PC-3 (cell line): ENCODE measurements at regions not wholly inside any gene's neighbourhood (a gene's known extent, or its start where the extent isn't known, plus 50 kb on each side); places are given as distances from the start of the nearest gene placed in this dataset.
A peak's percentile ranks its signal among the peaks of the same experiment; 100 is the strongest.

Source experiments
- ATAC-seq: fragments of 200-7000 bp; cut with Tn5 transposase; 2 replicates; pipeline ENCODE4 v1.9.1; 2020; ENCODE audit warnings: mild to moderate bottlenecking, moderate library complexity
- BruUV-seq: library from RNA; stranded (reverse); fragments of 400-500 nt; replicated peaks from 2 replicates; lab custom pipeline; 2021; lab: Mats Ljungman, UMichigan
- CTCF ChIA-PET: fragments of 300-600 bp; sonication (Branson Sonifier 250); formaldehyde crosslinking; loops from one replicate; lab custom pipeline; 2022; ENCODE audit warnings: antibody characterized with exemption; lab: Charles Lee
- POLR2A ChIA-PET: fragments of 300-600 bp; sonication (Branson Sonifier 250); formaldehyde crosslinking; loops from one replicate; lab custom pipeline; 2022; ENCODE audit warnings: antibody characterized with exemption; ENCODE audit not compliant: unreplicated experiment; lab: Charles Lee
- DNase-seq: peaks from one replicate; pipeline ENCODE4 v3.0.0-alpha.2; 2015
- H2AFZ ChIP-seq: fragments of 300-600 bp; sonication (generic); 2 replicates; pipeline ENCODE4 v1.6.0; 2016; ENCODE audit warnings: antibody characterized with exemption, low read length
- H3F3A ChIP-seq: fragments of 300-600 bp; sonication (generic); one replicate; pipeline ENCODE4 v1.6.0; 2017; ENCODE audit warnings: antibody characterized with exemption, low read length, control low read depth, mild to moderate bottlenecking; ENCODE audit not compliant: unreplicated experiment
- H3K27ac ChIP-seq: fragments of 300-600 bp; sonication (generic); 2 replicates; pipeline ENCODE4 v1.5.1; 2016; ENCODE audit warnings: mild to moderate bottlenecking, low read length
- H3K27me3 ChIP-seq: fragments of 300-600 bp; sonication (generic); 2 replicates; pipeline ENCODE4 v1.6.1; 2016; ENCODE audit warnings: low read length, mixed read lengths
- H3K36me3 ChIP-seq: fragments of 300-600 bp; sonication (generic); 2 replicates; pipeline ENCODE4 v1.6.1; 2016; ENCODE audit warnings: low read depth, mixed run types, low read length, mixed read lengths
- H3K4me1 ChIP-seq: fragments of 300-600 bp; sonication (generic); 2 replicates; pipeline ENCODE4 v1.5.1; 2016; ENCODE audit warnings: low read length; ENCODE audit not compliant: insufficient read depth
- H3K4me2 ChIP-seq: fragments of 300-600 bp; sonication (generic); 2 replicates; pipeline ENCODE4 v1.6.0; 2016; ENCODE audit warnings: low read length
- H3K4me3 ChIP-seq: fragments of 300-600 bp; sonication (generic); 2 replicates; pipeline ENCODE4 v1.5.1; 2016; ENCODE audit warnings: mild to moderate bottlenecking, low read length, mixed read lengths
- H3K79me2 ChIP-seq: fragments of 300-600 bp; sonication (generic); 2 replicates; pipeline ENCODE4 v1.6.1; 2017; ENCODE audit warnings: low read length, mixed read lengths
- H3K9ac ChIP-seq: fragments of 300-600 bp; sonication (generic); 2 replicates; pipeline ENCODE4 v1.6.0; 2016; ENCODE audit warnings: mild to moderate bottlenecking, low read length
- H3K9me2 ChIP-seq: fragments of 300-600 bp; sonication (generic); replicated peaks from 2 replicates; pipeline ENCODE4 v1.6.1; 2016; ENCODE audit warnings: mixed run types, low read length, mixed read lengths
- H3K9me3 ChIP-seq: fragments of 300-600 bp; sonication (generic); 2 replicates; pipeline ENCODE4 v1.6.1; 2016; ENCODE audit warnings: low read length, mixed read lengths
- H4K20me1 ChIP-seq: fragments of 300-600 bp; sonication (generic); 2 replicates; pipeline ENCODE4 v1.6.1; 2016; ENCODE audit warnings: low read length, mixed read lengths
- CTCF ChIP-seq: fragments of 300-600 bp; sonication (generic); conservative IDR thresholded peaks from 2 replicates; pipeline ENCODE4 v1.5.1; 2017; ENCODE audit warnings: antibody characterized with exemption, low read depth, mild to moderate bottlenecking, low read length
- EZH2 ChIP-seq: fragments of 300-600 bp; sonication (generic); IDR thresholded peaks from one replicate; pipeline ENCODE4 v1.6.1; 2017; ENCODE audit warnings: antibody characterized with exemption, mild to moderate bottlenecking, low read length; ENCODE audit not compliant: unreplicated experiment
- EZH2phosphoT487 ChIP-seq: fragments of 300-600 bp; sonication (generic); IDR thresholded peaks from 2 replicates; pipeline ENCODE4 v1.6.1; 2018; ENCODE audit warnings: mild to moderate bottlenecking, antibody characterized with exemption, low read length, borderline replicate concordance
- intact Hi-C: fragments of 100-400 bp; cut with micrococcal nuclease; formaldehyde crosslinking; loops from 2 replicates; pipeline ENCODE4 v1.9.0; 2023

- BruUV-seq = no TSS peak
- H3K9me2 ChIP-seq = no peaks in the 10 kb centered on the region
- DNase-seq (no peak), ATAC-seq (no peak)
- H3K27me3 ChIP-seq = no peaks in the 10 kb centered on the region
- H3K9ac ChIP-seq = no peak overlapping the region
- H3K9me3 ChIP-seq = no peaks in the 10 kb centered on the region
- H3K27ac ChIP-seq = no peak overlapping the region
- CTCF ChIA-PET = no interaction called here
- no peaks in the 10 kb centered on the region for H3K36me3 ChIP-seq
- no peak overlapping the region for H3K4me3 ChIP-seq
- H3K4me1 ChIP-seq = peaks cover 13% of the 10 kb centered on the region
- TF ChIP-seq EZH2phosphoT487 (no peak), EZH2 (no peak), CTCF (no peak)
- H3K79me2 ChIP-seq = no peaks in the 10 kb centered on the region
- intact Hi-C loops = loop anchor here (5.0 to 10.0 kb wide), 3 partner anchors 263 to 925 kb away; no protein-coding TSS in a partner anchor
- H2AFZ ChIP-seq = no peak overlapping the region
- H3F3A ChIP-seq = no peaks in the 10 kb centered on the region
- H4K20me1 ChIP-seq = no peaks in the 10 kb centered on the region
- POLR2A ChIA-PET = no interaction called here
- H3K4me2 ChIP-seq = no peak overlapping the region
Measured at GRCh38 chr1:199682081-199682480, 345.4 kb upstream of the NR5A2 start.

- POLR2A ChIA-PET = no interaction called here
- TF ChIP-seq EZH2 (no peak), CTCF (peak; percentile 79), EZH2phosphoT487 (no peak)
- Histone ChIP-seq H3F3A (no peaks in the 10 kb centered on the region), H3K4me1 (peaks cover 13% of the 10 kb centered on the region), H4K20me1 (no peaks in the 10 kb centered on the region), H3K9me3 (no peaks in the 10 kb centered on the region), H3K36me3 (no peaks in the 10 kb centered on the region), H3K9ac (no peak overlapping the region), H2AFZ (no peak overlapping the region), H3K4me2 (no peak overlapping the region), H3K27ac (no peak overlapping the region), H3K79me2 (no peaks in the 10 kb centered on the region), H3K9me2 (no peaks in the 10 kb centered on the region), H3K4me3 (no peak overlapping the region), H3K27me3 (no peaks in the 10 kb centered on the region)
- peak; percentile 80 for DNase-seq
- intact Hi-C loops = loop anchor here (1.0 to 10.0 kb wide), 10 partner anchors 260 to 927 kb away; partner anchors contain the start of gene NR5A2
- peak; percentile 84 for ATAC-seq
- CTCF ChIA-PET = interaction anchor here (0.6 to 2.1 kb wide), 5 partner anchors 224 to 825 kb away, joined by 3 to 11 read pairs (median 5); no protein-coding TSS in a partner anchor
- BruUV-seq = no TSS peak
Measured at GRCh38 chr1:199684686-199685273, 342.7 kb upstream of the NR5A2 start.

GRCh38 chr1:199685369-199685768 lies 342.1 kb upstream of the NR5A2 start:
- Histone ChIP-seq H3K4me1 (peaks cover 13% of the 10 kb centered on the region), H3K4me2 (peak overlapping the region; percentile 9; the same call in 1 of the 2 replicates), H3K9ac (no peak overlapping the region)

More at GRCh38 chr1:199685369-199685768, 342.1 kb upstream of the NR5A2 start:
- POLR2A ChIA-PET = no interaction called here
- intact Hi-C loops = loop anchor here (5.0 to 10.0 kb wide), 3 partner anchors 259 to 719 kb away; partner anchors contain the start of gene NR5A2
- Histone ChIP-seq H3K27ac (no peak overlapping the region), H3K79me2 (no peaks in the 10 kb centered on the region), H3K9me3 (no peaks in the 10 kb centered on the region), H2AFZ (no peak overlapping the region), H3K27me3 (no peaks in the 10 kb centered on the region), H4K20me1 (no peaks in the 10 kb centered on the region), H3K36me3 (no peaks in the 10 kb centered on the region), H3K9me2 (no peaks in the 10 kb centered on the region), H3K4me3 (no peak overlapping the region), H3F3A (no peaks in the 10 kb centered on the region)
- CTCF ChIA-PET = interaction anchor here (0.6 to 2.1 kb wide), 5 partner anchors 224 to 824 kb away, joined by 3 to 11 read pairs (median 5); no protein-coding TSS in a partner anchor
- peak; percentile 61 for DNase-seq
- no TSS peak for BruUV-seq
- no peak for TF ChIP-seq EZH2
- no peak for TF ChIP-seq EZH2phosphoT487
- no peak for TF ChIP-seq CTCF
- peak; percentile 69 for ATAC-seq
